OCI-LY3 (cell line): ENCODE measurements at regions not wholly inside any gene's neighbourhood (a gene's known extent, or its start where the extent isn't known, plus 50 kb on each side); places are given as distances from the start of the nearest gene placed in this dataset.

Experiments
- CTCF ChIP-seq: fragments of 200-600, 300-600 bp; sonication (generic); IDR thresholded peaks from 2 replicates; pipeline ENCODE4 v1.5.1; 2014; ENCODE audit warnings: antibody characterized with exemption, low read length, low read depth
- EZH2phosphoT487 ChIP-seq: fragments of 200-600 bp; shearing (Covaris generic); IDR thresholded peaks from 2 replicates; pipeline ENCODE4 v1.6.1; 2018; ENCODE audit warnings: antibody characterized with exemption, mixed run types, low read depth

- no peak for TF ChIP-seq CTCF
- no peak for TF ChIP-seq EZH2phosphoT487
Measured at GRCh38 chr6:113565306-113565705, 291.8 kb upstream of the MARCKS start.
